Esophagus (tissue), 2 donors: ENCODE measurements at regions not wholly inside any gene's neighbourhood (a gene's known extent, or its start where the extent isn't known, plus 50 kb on each side); places are given as distances from the start of the nearest gene placed in this dataset.

Experiments
- H3K27ac ChIP-seq, 2 donors: one replicate each; pipeline ENCODE4 v1.5.1; 2013; ENCODE audit warnings: low read depth in 2 of 2, mild to moderate bottlenecking in 2 of 2, inconsistent platforms in 1 of 2, low read length in 1 of 2, moderate library complexity in 1 of 2
- H3K27me3 ChIP-seq, 2 donors: one replicate each; pipeline ENCODE4 v1.6.1; 2013; ENCODE audit warnings: low read length in 2 of 2, control low read depth in 1 of 2, mild to moderate bottlenecking in 1 of 2; ENCODE audit not compliant: insufficient read depth in 2 of 2, control insufficient read depth in 1 of 2
- H3K36me3 ChIP-seq, 2 donors: one replicate each; pipeline ENCODE4 v1.6.1; 2013; ENCODE audit warnings: low read length in 1 of 2; ENCODE audit not compliant: control insufficient read depth in 2 of 2, insufficient read depth in 2 of 2
- H3K4me1 ChIP-seq, 2 donors: one replicate each; pipeline ENCODE4 v1.6.1; 2013; ENCODE audit warnings: low read length in 1 of 2; ENCODE audit not compliant: control insufficient read depth in 2 of 2, insufficient read depth in 2 of 2
- H3K4me3 ChIP-seq, 2 donors: one replicate each; pipeline ENCODE4 v1.5.1; 2013; ENCODE audit warnings: low read length in 2 of 2, mild to moderate bottlenecking in 2 of 2, low read depth in 1 of 2, moderate library complexity in 1 of 2
- H3K9me3 ChIP-seq, 2 donors: one replicate each; pipeline ENCODE4 v1.6.1; 2013; ENCODE audit warnings: mild to moderate bottlenecking in 2 of 2, low read depth in 1 of 2, low read length in 1 of 2, moderate library complexity in 1 of 2; ENCODE audit not compliant: control insufficient read depth in 2 of 2, insufficient read depth in 1 of 2
- WGBS, 2 donors: extraction: QIAGEN DNeasy Blood & Tissue Kit; methylation state at CpG; one replicate each; pipeline ENCODE4 v1.1.7; 2013; 5-methylcytosine and 5-hydroxymethylcytosine counted together
- donor health status: healthy with polysubstance abuse.
- donor health status: Bipolar disorder and iron deficiency.

DNA sequence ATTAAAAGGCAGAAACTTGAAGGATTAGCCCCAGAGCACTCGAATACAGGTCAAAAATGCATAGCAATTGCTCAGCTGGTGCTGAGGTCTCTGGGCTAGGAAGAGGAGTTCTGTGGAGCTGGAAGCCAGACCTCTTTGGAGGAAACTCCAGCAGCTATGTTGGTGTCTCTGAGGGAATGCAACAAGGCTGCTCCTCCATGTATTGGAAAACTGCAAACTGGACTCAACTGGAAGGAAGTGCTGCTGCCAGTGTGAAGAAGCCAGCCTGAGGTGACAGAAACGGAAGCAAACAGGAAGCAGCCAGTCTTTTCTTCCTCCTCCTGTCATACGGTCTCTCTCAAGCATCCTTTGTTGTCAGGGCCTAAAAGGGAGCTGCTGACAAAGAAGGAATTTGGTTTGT, 233.4 kb upstream of the FGGY start:
- no peaks in the 10 kb centered on the region for H3K9me3 ChIP-seq
- peak overlapping the region; percentile 52 to 74 for H3K27ac ChIP-seq
- H3K4me1 ChIP-seq: peaks cover 3 to 7% of the 10 kb centered on the region in 2 donors
- WGBS, 2 donors: 44 to 51% methylated on average over 3 of the region's 3 CpGs
- no peaks in the 10 kb centered on the region for H3K36me3 ChIP-seq
- no peaks in the 10 kb centered on the region for H3K27me3 ChIP-seq
- H3K4me3 ChIP-seq: peak overlapping the region in 1 of 2 donors; percentile 6

DNA sequence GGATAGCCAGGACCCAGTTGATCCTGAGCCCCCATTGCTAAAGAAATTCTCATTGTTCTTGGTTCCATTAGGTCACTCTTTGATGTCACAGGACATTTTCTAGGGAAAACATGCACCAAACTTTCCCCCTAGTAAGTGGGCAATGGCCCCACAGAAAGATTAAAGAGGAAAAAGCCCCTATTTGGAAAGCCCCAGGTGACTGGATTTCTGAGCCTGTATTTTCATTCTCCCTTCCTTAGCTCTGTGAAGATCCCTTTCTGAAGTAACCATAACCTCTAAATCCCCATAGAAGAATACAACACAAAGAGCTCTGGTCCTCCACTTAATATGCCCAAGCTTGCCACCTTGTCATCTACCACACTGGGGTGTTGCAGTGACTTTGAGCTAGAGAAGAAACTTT, 232.3 kb upstream of the FGGY start:
- no peaks in the 10 kb centered on the region for H3K27me3 ChIP-seq
- no peaks in the 10 kb centered on the region for H3K9me3 ChIP-seq
- no peak overlapping the region for H3K27ac ChIP-seq
- no peaks in the 10 kb centered on the region for H3K36me3 ChIP-seq
- H3K4me3 ChIP-seq: no peak overlapping the region
- peaks cover 3% of the 10 kb centered on the region in 2 donors for H3K4me1 ChIP-seq

DNA sequence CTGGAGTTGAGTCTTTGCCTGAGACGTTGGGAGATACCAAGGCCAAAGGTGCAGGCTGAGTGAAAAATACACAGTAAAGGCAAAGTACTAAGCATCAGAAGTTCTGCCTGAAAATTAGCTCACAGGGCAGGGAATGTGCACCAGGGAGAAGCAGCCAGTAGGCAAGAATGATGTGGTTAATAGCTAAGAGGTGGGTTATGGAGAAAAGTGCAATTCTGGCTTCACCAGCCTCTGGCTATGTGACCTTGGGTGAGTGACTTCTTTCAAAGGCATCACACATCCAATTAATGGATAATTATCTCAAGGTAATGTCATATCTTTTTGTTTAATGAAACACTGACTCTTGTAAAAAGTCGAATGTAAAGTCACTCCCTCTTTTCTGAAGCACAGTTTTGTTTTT, 230.7 kb upstream of the FGGY start:
- no peaks in the 10 kb centered on the region for H3K36me3 ChIP-seq
- no peaks in the 10 kb centered on the region for H3K27me3 ChIP-seq
- H3K9me3 ChIP-seq: no peaks in the 10 kb centered on the region
- peaks cover 3% of the 10 kb centered on the region in 2 donors for H3K4me1 ChIP-seq
- WGBS, 2 donors: 65 to 72% methylated on average over 2 of the region's 2 CpGs
- no peak overlapping the region for H3K4me3 ChIP-seq
- H3K27ac ChIP-seq: no peak overlapping the region

DNA sequence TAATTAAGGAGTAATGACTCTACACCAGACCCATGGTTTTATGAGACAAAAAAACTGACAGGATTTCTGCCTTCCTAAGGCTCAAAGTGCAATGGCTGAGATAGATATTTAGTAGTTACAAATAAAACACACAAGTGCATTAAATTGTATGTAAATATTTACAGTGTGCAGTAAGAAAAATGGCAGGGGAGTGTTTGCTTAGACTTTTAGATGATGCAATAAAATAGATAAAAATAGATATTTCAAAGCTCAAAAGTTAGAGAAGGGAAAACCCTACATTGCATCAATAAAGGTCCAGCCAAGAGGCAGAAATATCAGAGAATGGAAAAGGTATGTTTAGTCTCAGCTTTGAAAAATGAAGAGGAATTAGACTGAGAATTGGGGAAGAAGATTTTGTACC, 226.3 kb upstream of the FGGY start:
- no peak overlapping the region for H3K4me3 ChIP-seq
- peaks cover 0 to 3% of the 10 kb centered on the region in 2 donors for H3K4me1 ChIP-seq
- H3K27ac ChIP-seq: no peak overlapping the region
- H3K9me3 ChIP-seq: no peaks in the 10 kb centered on the region
- no peaks in the 10 kb centered on the region for H3K36me3 ChIP-seq
- H3K27me3 ChIP-seq: no peaks in the 10 kb centered on the region

DNA sequence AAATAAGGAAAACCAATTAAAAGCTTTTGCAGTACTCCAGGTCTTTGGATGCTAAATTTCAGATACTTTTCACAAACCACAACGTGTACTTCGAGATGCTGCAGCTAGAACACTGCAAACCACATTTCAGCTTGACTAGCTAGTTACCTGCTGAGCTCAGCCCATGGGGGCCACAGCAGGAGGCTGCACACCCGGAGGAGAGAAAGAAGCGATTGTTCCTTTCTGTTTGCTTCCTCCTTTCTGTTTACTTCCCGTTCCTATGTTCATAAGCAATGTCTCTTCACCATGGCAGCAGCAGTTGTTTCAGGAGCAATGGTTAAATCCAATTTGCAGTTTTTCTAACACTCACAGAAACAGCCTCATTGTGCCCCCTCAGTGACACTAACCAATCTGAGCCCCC, 225.6 kb upstream of the FGGY start:
- Histone ChIP-seq H3K4me3 (no peak overlapping the region), H3K27ac (no peak overlapping the region), H3K4me1 (no peaks in the 10 kb centered on the region), H3K36me3 (no peaks in the 10 kb centered on the region), H3K27me3 (no peaks in the 10 kb centered on the region), H3K9me3 (no peaks in the 10 kb centered on the region)
- 56 to 75% methylated on average over 5 of the region's 5 CpGs for WGBS, 2 donors

DNA sequence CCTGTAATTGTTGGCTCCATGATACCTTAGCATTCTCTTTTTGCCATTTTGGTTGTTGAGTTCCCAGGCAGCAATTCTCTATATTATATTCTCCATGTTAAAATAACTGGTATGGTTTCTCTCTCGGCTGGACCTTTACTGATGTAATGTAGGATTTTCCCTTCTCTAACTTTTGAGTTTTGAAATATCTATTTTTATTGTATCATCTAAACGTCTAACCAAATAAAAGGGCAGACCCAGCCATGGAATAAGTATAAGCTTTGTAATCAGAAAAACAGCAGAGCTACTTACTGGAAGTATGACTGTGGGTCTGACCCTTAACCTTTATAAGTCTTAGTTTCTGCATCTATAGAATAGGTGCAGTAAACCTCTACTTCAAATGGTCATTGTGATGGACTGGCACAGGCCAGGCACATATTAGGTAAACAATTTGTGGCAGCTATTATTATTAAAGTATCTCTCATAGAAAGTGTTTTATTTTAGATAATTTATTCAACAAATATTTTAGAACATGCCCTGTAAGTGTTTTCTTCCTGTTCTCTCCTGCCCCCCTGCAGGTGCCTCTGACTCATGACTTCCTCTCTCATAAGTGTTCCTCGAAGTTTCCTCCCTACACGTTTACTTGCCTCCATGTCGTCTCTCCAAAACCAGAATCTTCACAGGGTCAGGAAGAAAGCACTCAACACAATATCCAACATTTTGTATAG, 224.9 kb upstream of the FGGY start:
- 51 to 60% methylated on average over 5 of the region's 5 CpGs for WGBS, 2 donors
- peaks cover 0 to 2% of the 10 kb centered on the region in 2 donors for H3K4me1 ChIP-seq
- no peak overlapping the region for H3K27ac ChIP-seq
- no peaks in the 10 kb centered on the region for H3K27me3 ChIP-seq
- no peak overlapping the region for H3K4me3 ChIP-seq
- no peaks in the 10 kb centered on the region for H3K36me3 ChIP-seq
- no peaks in the 10 kb centered on the region for H3K9me3 ChIP-seq

DNA sequence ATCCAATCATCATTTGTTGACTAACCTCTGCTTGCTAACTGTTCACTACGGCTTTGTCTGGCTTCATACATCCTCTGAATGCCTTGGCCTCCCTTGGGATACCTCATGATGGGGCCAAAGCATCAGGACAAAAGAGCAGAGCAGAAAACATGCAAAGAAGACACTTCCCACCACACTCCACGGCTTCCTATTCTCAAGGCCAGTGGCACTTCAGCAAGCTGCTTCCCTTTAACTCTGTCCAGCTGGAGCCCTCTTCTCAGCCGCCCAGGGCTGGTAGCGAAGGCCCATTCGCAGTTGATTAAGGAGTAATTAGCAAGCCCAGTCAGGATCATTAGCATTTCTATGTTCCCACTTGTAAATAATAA, 224.3 kb upstream of the FGGY start:
- no peak overlapping the region for H3K4me3 ChIP-seq
- H3K27ac ChIP-seq: no peak overlapping the region
- no peaks in the 10 kb centered on the region for H3K27me3 ChIP-seq
- no peaks in the 10 kb centered on the region for H3K9me3 ChIP-seq
- H3K4me1 ChIP-seq: peaks cover 0 to 2% of the 10 kb centered on the region in 2 donors
- H3K36me3 ChIP-seq: no peaks in the 10 kb centered on the region
- 77 to 85% methylated on average over 5 of the region's 5 CpGs for WGBS, 2 donors

DNA sequence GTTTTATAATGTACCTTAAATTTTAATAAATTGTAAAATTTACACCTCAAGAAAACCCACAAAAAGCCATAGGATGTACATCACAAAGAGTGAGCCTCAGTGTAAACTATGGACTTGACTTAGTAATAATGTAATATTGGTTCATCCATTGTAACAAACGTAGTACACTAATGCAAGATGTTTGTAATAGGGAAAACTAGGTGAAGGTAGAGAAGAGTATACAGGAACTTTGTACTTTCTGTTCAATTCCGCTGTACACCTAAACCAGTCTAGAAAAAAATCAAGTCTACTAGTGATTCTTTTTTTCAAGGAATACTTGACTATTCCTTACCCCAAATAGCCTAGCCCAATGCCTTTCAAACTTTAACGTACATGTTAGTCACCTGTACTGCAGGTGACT, 222.3 kb upstream of the FGGY start:
- Histone ChIP-seq H3K27me3 (no peaks in the 10 kb centered on the region), H3K27ac (no peak overlapping the region), H3K4me1 (peaks cover 0 to 2% of the 10 kb centered on the region in 2 donors), H3K9me3 (no peaks in the 10 kb centered on the region), H3K4me3 (no peak overlapping the region), H3K36me3 (no peaks in the 10 kb centered on the region)
- WGBS, 2 donors: 58 to 85% methylated on average over 3 of the region's 3 CpGs

DNA sequence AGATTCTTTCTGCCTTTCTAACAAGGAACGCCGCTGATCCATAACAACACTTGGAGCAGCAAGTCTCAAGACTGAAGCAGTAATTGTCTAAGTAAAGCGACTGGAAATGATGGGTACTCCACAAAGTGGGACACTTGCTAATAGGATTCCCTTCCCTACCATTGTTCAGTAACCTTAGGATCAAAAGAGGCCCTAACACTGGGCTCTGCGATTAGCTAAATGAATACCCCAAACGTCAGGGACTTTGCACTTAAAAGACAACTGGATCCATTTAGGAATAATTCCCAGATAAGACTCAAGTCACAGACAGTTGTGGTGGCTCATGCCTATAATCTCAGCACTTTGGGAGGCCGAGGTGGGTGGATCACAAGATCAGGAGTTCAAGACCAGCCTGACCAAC, 221.9 kb upstream of the FGGY start:
- H3K27ac ChIP-seq: no peak overlapping the region

DNA sequence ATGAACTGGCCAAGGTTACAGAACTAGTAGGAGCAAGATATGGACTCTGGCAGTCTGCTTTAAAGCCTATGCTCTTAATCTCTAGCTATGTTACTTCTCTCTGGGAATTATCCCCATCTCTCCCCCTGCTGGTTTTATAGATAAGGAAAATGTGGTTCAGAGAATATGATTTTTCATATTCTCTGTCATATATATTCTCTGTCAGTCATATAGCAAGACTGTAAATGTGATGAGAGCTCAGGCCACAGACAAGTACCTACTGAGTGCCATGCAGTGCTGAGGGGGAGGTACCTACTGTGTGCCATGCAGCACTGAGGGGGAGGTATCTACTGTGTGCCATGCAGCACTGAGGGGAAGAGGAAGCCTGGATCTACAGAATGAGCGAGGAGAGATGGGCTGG, 220.3 kb upstream of the FGGY start:
- Histone ChIP-seq H3K36me3 (no peaks in the 10 kb centered on the region), H3K27me3 (no peaks in the 10 kb centered on the region), H3K4me1 (peaks cover 0 to 2% of the 10 kb centered on the region in 2 donors), H3K4me3 (no peak overlapping the region), H3K9me3 (no peaks in the 10 kb centered on the region), H3K27ac (no peak overlapping the region)
- 67 to 88% methylated on average over 1 of the region's 1 CpG for WGBS, 2 donors

More for the DNA sequence above, 221.9 kb upstream of the FGGY start:
- 88 to 92% methylated on average over 6 of the region's 6 CpGs for WGBS, 2 donors
- no peak overlapping the region for H3K4me3 ChIP-seq
- peaks cover 0 to 2% of the 10 kb centered on the region in 2 donors for H3K4me1 ChIP-seq
- H3K36me3 ChIP-seq: no peaks in the 10 kb centered on the region
- H3K9me3 ChIP-seq: no peaks in the 10 kb centered on the region
- no peaks in the 10 kb centered on the region for H3K27me3 ChIP-seq
